GM18951 (cell line): ENCODE measurements at regions not wholly inside any gene's neighbourhood (a gene's known extent, or its start where the extent isn't known, plus 50 kb on each side); places are given as distances from the start of the nearest gene placed in this dataset.
"Not testable (repeated sequence)": the region's sequence is repeated elsewhere in the genome, so short reads cannot be mapped to it uniquely, and the experiment has no call there.

Source experiments
- POLR2A ChIP-seq: IDR thresholded peaks from 4 replicates; pipeline ENCODE4 v1.6.1; 2011; ENCODE audit warnings: mild to moderate bottlenecking; ENCODE audit not compliant: insufficient read length, insufficient read depth; ENCODE audit errors: extremely low read depth
- in situ Hi-C: fragments of 300-500 bp; cut with MboI; formaldehyde crosslinking; loops from one replicate; pipeline ENCODE4 v1.12.0; 2022; ENCODE audit warnings: low sequenced_read_pairs, mixed read lengths, inconsistent platforms; ENCODE audit not compliant: unreplicated experiment

GRCh38 chr11:97637701-97638100, 1247.9 kb downstream of the JRKL start:
- TF ChIP-seq POLR2A, result no peak
- in situ Hi-C loops, result no loop called here

- in situ Hi-C loops, result no loop called here
- TF ChIP-seq POLR2A, result no peak
Observed at GRCh38 chr11:97638641-97639224, 1248.9 kb downstream of the JRKL start.

- in situ Hi-C loops, result no loop called here
- TF ChIP-seq POLR2A, result no peak
Observed at GRCh38 chr11:97641988-97642387, 1252.2 kb downstream of the JRKL start.

GRCh38 chr11:97645736-97646135, 1255.9 kb downstream of the JRKL start:
- in situ Hi-C loops, result no loop called here
- TF ChIP-seq POLR2A, result no peak

- in situ Hi-C loops, result no loop called here
- TF ChIP-seq POLR2A, result no peak
Observed at GRCh38 chr11:97656356-97656755, 1266.5 kb downstream of the JRKL start.

- in situ Hi-C loops, result no loop called here
- TF ChIP-seq POLR2A, result no peak
Observed at GRCh38 chr11:97657852-97658251, 1268.0 kb downstream of the JRKL start.

GRCh38 chr11:97667057-97667456, 1277.2 kb downstream of the JRKL start:
- no peak for TF ChIP-seq POLR2A
- in situ Hi-C loops, result no loop called here

DNA sequence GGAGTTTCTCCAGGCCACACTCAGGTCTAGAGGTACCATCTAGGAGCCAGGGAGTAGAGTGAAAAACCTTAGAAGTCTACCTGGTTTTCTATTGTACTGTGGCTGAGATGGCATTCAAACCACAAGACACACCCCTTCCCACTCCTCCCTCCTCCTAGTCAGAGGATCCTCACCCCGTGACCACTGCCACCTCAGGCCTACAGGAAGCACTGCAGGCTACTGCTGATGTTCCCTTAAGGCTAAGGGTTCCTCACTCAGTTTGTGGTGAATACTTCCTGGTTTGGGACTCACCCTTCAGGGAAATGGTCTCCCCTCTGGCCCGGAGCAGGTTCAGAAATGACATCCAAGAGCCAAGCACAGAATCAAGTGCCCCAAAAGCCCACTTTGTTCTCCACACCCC, 1293.9 kb downstream of the JRKL start:
- in situ Hi-C loops, result no loop called here
- no peak for TF ChIP-seq POLR2A

DNA sequence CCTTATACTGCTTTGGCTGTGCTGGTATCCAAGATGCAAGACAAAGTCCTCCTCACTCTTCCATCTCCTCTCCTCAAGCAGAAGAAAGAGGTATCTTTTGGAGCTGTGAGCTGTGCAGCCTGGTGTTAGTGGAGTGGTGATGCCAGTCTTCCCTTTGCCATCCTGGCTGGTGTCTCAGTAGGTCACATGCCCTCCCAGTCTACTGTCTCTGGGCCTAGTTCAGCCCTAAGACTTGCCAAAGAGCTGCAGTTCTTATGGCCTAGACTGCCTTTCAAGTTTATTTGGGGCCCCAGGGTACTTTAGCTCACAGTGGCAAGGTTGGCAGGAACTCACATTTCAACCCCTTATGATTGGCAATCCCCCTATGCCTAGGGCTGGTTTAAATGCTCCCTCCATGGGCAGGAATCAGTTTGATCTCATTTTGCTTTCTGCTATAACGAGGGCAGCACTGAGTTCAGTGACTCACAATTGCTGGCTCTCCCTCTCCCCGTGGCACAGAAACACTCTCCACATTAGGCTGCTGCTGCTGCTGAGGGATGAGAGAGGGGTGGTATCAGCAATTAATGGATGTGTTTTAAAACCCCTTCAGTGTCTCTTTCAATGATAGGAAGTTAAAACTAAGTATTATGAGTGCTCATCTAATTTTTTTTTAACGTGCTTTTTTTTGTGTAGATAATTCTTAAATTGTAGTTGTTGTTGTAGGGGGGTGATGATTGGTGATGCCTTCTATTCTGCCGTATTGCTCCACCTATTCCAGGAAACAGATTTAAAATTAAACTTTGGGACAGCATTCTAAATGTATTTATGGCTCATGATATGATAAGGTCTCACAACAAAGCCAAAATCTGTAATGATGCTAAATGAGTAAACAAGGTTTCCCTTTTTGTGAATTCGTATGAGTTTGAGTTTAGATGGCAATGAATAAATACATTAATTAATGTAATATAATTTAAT, 1295.0 kb downstream of the JRKL start:
- in situ Hi-C loops, result no loop called here
- no peak for TF ChIP-seq POLR2A

- no peak for TF ChIP-seq POLR2A
- in situ Hi-C loops, result no loop called here
Observed at GRCh38 chr11:97685695-97686094, 1295.9 kb downstream of the JRKL start.

DNA sequence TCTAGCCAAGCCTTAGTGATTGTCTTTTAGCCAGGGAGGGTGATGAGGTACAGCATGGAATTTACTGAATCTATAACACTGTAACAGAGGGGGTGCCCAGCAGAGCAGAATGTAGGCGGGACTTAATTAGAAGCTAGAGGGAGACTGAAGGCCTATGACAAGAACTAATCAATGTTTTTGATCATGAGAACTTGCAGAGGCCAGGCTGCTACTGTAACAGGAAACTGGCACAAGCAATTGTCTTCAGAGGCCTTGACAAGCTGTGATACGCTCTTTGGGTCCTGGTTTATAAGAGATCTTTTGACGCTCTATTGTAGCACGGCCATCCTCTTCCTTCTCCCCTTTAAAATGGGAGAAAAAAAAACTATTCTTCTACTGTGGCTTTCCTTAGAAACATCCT, 1297.3 kb downstream of the JRKL start:
- in situ Hi-C loops, result no loop called here

GRCh38 chr11:97691061-97691460, 1301.2 kb downstream of the JRKL start:
- in situ Hi-C loops, result no loop called here

More for the DNA sequence above, 1297.3 kb downstream of the JRKL start:
- no peak for TF ChIP-seq POLR2A

DNA sequence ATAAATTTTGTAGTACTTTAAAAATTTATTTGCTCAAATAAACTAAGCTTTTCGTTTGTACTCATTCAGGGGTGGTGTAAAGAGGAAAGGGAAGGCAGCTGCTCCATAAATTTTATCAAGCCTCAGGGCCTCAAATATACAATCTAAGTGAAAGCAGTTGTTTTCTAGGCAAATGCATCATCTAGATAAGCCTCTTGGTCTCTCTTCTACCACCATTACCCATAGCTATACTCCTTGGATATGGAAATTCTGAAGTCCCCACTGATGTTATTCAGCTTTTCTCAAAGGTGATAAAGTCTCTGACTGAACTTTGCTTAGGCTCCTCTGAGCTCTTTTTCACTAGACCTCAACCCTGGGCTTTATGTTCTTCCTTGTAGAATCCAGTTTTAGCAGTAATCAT, 1313.1 kb downstream of the JRKL start:
- no peak for TF ChIP-seq POLR2A
- in situ Hi-C loops, result no loop called here

More at GRCh38 chr11:97691061-97691460, 1301.2 kb downstream of the JRKL start:
- no peak for TF ChIP-seq POLR2A

- no peak for TF ChIP-seq POLR2A
- in situ Hi-C loops, result no loop called here
Observed at GRCh38 chr11:97703851-97704250, 1314.0 kb downstream of the JRKL start.

- in situ Hi-C loops, result not testable (repeated sequence)
Observed at GRCh38 chr11:97705441-97705840, 1315.3 kb upstream of the CNTN5 start.
